SK-N-SH (cell line): ENCODE measurements at regions not wholly inside any gene's neighbourhood (a gene's known extent, or its start where the extent isn't known, plus 50 kb on each side); places are given as distances from the start of the nearest gene placed in this dataset.

Source experiments
- CTCF ChIA-PET: fragments of 300-600, 350-600 bp; formaldehyde crosslinking; extraction: SDS; loops from one replicate; lab custom pipeline; 2021; lab: Yijun Ruan, JAX
- POLR2A ChIA-PET: fragments of 350-600 bp; sonication (Branson Sonifier 250); formaldehyde crosslinking; extraction: SDS; loops from one replicate; lab custom pipeline; 2020; ENCODE audit warnings: antibody characterized with exemption, inconsistent platforms; lab: Yijun Ruan, JAX
- DNase-seq: peaks from one replicate; pipeline ENCODE4 v3.0.0; 2012
- H2AFZ ChIP-seq: fragments of 200-600 bp; sonication (generic); 2 replicates; pipeline ENCODE4 v1.8.1; 2016; ENCODE audit warnings: antibody characterized with exemption, mild to moderate bottlenecking, low read depth
- H3F3A ChIP-seq: fragments of 200-600 bp; sonication (generic); replicated peaks from 2 replicates; pipeline ENCODE3; 2016; ENCODE audit warnings: antibody characterized with exemption, mild to moderate bottlenecking; ENCODE audit not compliant: insufficient read depth
- H3K27ac ChIP-seq, 2 experiments: fragments of 200-500 bp in 1 of 2; fragments of 200-600 bp in 1 of 2; sonication (Bioruptor generic) in 1 of 2; sonication (generic), shearing (Covaris generic) in 1 of 2; 2 replicates each; pipeline versions ENCODE4 v1.5.1 to v1.6.1; 2014 to 2016; ENCODE audit warnings: low read depth in 2 of 2, inconsistent platforms in 1 of 2, low read length in 1 of 2, mild to moderate bottlenecking in 1 of 2, mixed read lengths in 1 of 2
- H3K27me3 ChIP-seq: fragments of 200-600 bp; sonication (generic), shearing (Covaris generic); 2 replicates; pipeline ENCODE4 v1.6.1; 2016; ENCODE audit warnings: mixed run types; ENCODE audit not compliant: insufficient read depth
- H3K36me3 ChIP-seq, 2 experiments: fragments of 200-500 bp in 1 of 2; fragments of 200-600 bp in 1 of 2; sonication (Bioruptor generic) in 1 of 2; sonication (generic) in 1 of 2; replicated peaks in 1 of 2; 2 replicates each; pipeline versions ENCODE3 to v1.5.1; 2014 to 2016; ENCODE audit warnings: low read length in 1 of 2, mild to moderate bottlenecking in 1 of 2; ENCODE audit not compliant: insufficient read depth in 2 of 2, control insufficient read depth in 1 of 2
- H3K4me1 ChIP-seq, 2 experiments: fragments of 200-500 bp in 1 of 2; fragments of 200-600 bp in 1 of 2; sonication (Bioruptor generic) in 1 of 2; sonication (generic), shearing (Covaris generic) in 1 of 2; 2 replicates each; pipeline versions ENCODE4 v1.5.1 to v1.6.1; 2014 to 2016; ENCODE audit warnings: low read depth in 1 of 2, low read length in 1 of 2, mixed run types in 1 of 2; ENCODE audit not compliant: insufficient read depth in 2 of 2, control insufficient read depth in 1 of 2
- H3K4me2 ChIP-seq: fragments of 200-600 bp; sonication (generic), shearing (Covaris generic); 2 replicates; pipeline ENCODE4 v1.6.1; 2017; ENCODE audit warnings: mixed run types
- H3K4me3 ChIP-seq, 2 experiments: fragments of 200-500 bp in 1 of 2; fragments of 200-600 bp in 1 of 2; sonication (Bioruptor generic) in 1 of 2; sonication (generic), shearing (Covaris generic) in 1 of 2; 2 replicates each; pipeline versions ENCODE4 v1.5.1 to v1.8.1; 2014 to 2016; ENCODE audit warnings: low read depth in 2 of 2, inconsistent platforms in 1 of 2, low read length in 1 of 2, mild to moderate bottlenecking in 1 of 2, mixed read lengths in 1 of 2, moderate library complexity in 1 of 2
- H3K79me2 ChIP-seq: fragments of 200-600 bp; sonication (generic); 2 replicates; pipeline ENCODE4 v1.8.1; 2017; ENCODE audit warnings: mild to moderate bottlenecking; ENCODE audit not compliant: insufficient read depth
- H3K9ac ChIP-seq: fragments of 200-600 bp; sonication (generic); 2 replicates; pipeline ENCODE4 v1.6.1; 2017; ENCODE audit warnings: mixed run types
- H3K9me2 ChIP-seq: fragments of 200-600 bp; sonication (generic); 2 replicates; pipeline ENCODE4 v1.6.1; 2017; ENCODE audit warnings: mixed run types
- H3K9me3 ChIP-seq: fragments of 200-600 bp; sonication (generic); 2 replicates; pipeline ENCODE4 v1.6.1; 2017; ENCODE audit warnings: mixed run types, mild to moderate bottlenecking, moderate library complexity
- H4K20me1 ChIP-seq: fragments of 200-600 bp; sonication (generic); 2 replicates; pipeline ENCODE4 v1.6.1; 2017; ENCODE audit warnings: mild to moderate bottlenecking, mixed run types; ENCODE audit not compliant: insufficient read depth
- ELF1 ChIP-seq: IDR thresholded peaks from 2 replicates; pipeline ENCODE4 v1.4.0; 2012
- EP300 ChIP-seq, 2 experiments: IDR thresholded peaks; 2 replicates each; pipeline versions ENCODE4 v1.4.0 to v1.6.1; 2012; ENCODE audit warnings: borderline replicate concordance in 1 of 2, low read depth in 1 of 2, low read length in 1 of 2
- EZH2phosphoT487 ChIP-seq: fragments of 200-600 bp; sonication (generic); IDR thresholded peaks from 2 replicates; pipeline ENCODE4 v1.6.1; 2017; ENCODE audit warnings: low read depth, mixed run types, mild to moderate bottlenecking, antibody characterized with exemption, moderate library complexity, borderline replicate concordance
- FOXJ3 ChIP-seq: sonication (generic); formaldehyde crosslinking; IDR thresholded peaks from 2 replicates; pipeline ENCODE4 v1.5.1; 2020; ENCODE audit warnings: mild to moderate bottlenecking, missing genetic modification reagents
- GABPA ChIP-seq: IDR thresholded peaks from 2 replicates; pipeline ENCODE4 v1.4.0; 2012; ENCODE audit warnings: low read depth, mild to moderate bottlenecking
- GATA2 ChIP-seq: sonication (generic); formaldehyde crosslinking; IDR thresholded peaks from 2 replicates; pipeline ENCODE4 v1.5.0; 2020; ENCODE audit warnings: mild to moderate bottlenecking, missing genetic modification reagents
- RFX5 ChIP-seq: IDR thresholded peaks from 2 replicates; pipeline ENCODE4 v1.6.1; 2012; ENCODE audit warnings: mild to moderate bottlenecking, improper control_type of control experiment, low read length
- SMC3 ChIP-seq: IDR thresholded peaks from 2 replicates; pipeline ENCODE4 v1.6.1; 2012; ENCODE audit warnings: low read depth, low read length, improper control_type of control experiment
- USF2 ChIP-seq: fragments of 150-350 bp; IDR thresholded peaks from 2 replicates; pipeline ENCODE4 v1.6.1; 2017; ENCODE audit warnings: antibody characterized with exemption, low read length, low read depth, borderline replicate concordance
- YY1 ChIP-seq: IDR thresholded peaks from 2 replicates; pipeline ENCODE4 v1.4.0; 2012; ENCODE audit warnings: low read depth, mild to moderate bottlenecking
- WGBS: methylation state at CpG from one replicate; pipeline ENCODE4 v1.1.6; 2017; ENCODE audit warnings: low lambda C conversion rate; 5-methylcytosine and 5-hydroxymethylcytosine counted together
- TF ChIP-seq, protein P1 (sequence below): fragments of 150-350 bp; IDR thresholded peaks from 2 replicates; pipeline ENCODE4 v1.6.1; 2016; ENCODE audit warnings: mild to moderate bottlenecking, low read depth, low read length
- TF ChIP-seq, protein P2 (sequence below): IDR thresholded peaks from 2 replicates; pipeline ENCODE4 v1.6.1; 2012; ENCODE audit warnings: mild to moderate bottlenecking, low read depth, low read length, moderate library complexity
- TF ChIP-seq, protein P3 (sequence below): IDR thresholded peaks from 2 replicates; pipeline ENCODE4; 2012

GRCh38 chr5:141760753-141761152 lies 78.7 kb upstream of the ARAP3 start:
- H3K36me3 ChIP-seq, result no peaks in the 10 kb centered on the region
- no peak overlapping the region for H2AFZ ChIP-seq
- DNase-seq, result no peak
- H3K4me2 ChIP-seq, result no peak overlapping the region
- H3K4me3 ChIP-seq, result no peak overlapping the region
- peaks cover 9% of the 10 kb centered on the region for H3K27me3 ChIP-seq
- H3K27ac ChIP-seq, result no peak overlapping the region
- TF ChIP-seq, protein P1, sequence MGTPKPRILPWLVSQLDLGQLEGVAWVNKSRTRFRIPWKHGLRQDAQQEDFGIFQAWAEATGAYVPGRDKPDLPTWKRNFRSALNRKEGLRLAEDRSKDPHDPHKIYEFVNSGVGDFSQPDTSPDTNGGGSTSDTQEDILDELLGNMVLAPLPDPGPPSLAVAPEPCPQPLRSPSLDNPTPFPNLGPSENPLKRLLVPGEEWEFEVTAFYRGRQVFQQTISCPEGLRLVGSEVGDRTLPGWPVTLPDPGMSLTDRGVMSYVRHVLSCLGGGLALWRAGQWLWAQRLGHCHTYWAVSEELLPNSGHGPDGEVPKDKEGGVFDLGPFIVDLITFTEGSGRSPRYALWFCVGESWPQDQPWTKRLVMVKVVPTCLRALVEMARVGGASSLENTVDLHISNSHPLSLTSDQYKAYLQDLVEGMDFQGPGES, result no peak
- TF ChIP-seq RFX5, result no peak
- no peak for TF ChIP-seq GABPA
- no peak for TF ChIP-seq FOXJ3 (CRISPR knock-in tag)
- TF ChIP-seq EZH2phosphoT487, result no peak
- TF ChIP-seq, protein P2, sequence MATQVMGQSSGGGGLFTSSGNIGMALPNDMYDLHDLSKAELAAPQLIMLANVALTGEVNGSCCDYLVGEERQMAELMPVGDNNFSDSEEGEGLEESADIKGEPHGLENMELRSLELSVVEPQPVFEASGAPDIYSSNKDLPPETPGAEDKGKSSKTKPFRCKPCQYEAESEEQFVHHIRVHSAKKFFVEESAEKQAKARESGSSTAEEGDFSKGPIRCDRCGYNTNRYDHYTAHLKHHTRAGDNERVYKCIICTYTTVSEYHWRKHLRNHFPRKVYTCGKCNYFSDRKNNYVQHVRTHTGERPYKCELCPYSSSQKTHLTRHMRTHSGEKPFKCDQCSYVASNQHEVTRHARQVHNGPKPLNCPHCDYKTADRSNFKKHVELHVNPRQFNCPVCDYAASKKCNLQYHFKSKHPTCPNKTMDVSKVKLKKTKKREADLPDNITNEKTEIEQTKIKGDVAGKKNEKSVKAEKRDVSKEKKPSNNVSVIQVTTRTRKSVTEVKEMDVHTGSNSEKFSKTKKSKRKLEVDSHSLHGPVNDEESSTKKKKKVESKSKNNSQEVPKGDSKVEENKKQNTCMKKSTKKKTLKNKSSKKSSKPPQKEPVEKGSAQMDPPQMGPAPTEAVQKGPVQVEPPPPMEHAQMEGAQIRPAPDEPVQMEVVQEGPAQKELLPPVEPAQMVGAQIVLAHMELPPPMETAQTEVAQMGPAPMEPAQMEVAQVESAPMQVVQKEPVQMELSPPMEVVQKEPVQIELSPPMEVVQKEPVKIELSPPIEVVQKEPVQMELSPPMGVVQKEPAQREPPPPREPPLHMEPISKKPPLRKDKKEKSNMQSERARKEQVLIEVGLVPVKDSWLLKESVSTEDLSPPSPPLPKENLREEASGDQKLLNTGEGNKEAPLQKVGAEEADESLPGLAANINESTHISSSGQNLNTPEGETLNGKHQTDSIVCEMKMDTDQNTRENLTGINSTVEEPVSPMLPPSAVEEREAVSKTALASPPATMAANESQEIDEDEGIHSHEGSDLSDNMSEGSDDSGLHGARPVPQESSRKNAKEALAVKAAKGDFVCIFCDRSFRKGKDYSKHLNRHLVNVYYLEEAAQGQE, result no peak
- TF ChIP-seq EP300 (IDR thresholded peaks at IDR 0.05; ENCODE audit: borderline replicate concordance in 1 of 2, low read depth in 1 of 2, low read length in 1 of 2), result no peak
- TF ChIP-seq USF2, result no peak
- no peak for TF ChIP-seq SMC3
- TF ChIP-seq, protein P3, sequence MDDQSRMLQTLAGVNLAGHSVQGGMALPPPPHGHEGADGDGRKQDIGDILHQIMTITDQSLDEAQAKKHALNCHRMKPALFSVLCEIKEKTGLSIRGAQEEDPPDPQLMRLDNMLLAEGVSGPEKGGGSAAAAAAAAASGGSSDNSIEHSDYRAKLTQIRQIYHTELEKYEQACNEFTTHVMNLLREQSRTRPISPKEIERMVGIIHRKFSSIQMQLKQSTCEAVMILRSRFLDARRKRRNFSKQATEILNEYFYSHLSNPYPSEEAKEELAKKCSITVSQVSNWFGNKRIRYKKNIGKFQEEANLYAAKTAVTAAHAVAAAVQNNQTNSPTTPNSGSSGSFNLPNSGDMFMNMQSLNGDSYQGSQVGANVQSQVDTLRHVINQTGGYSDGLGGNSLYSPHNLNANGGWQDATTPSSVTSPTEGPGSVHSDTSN, result no peak
- no peak for TF ChIP-seq ELF1
- no peak for TF ChIP-seq YY1
- TF ChIP-seq GATA2 (CRISPR knock-in tag), result no peak
- H3K4me1 ChIP-seq, result peaks cover 0 to 21% of the 10 kb centered on the region in 2 experiments; a peak in 1 of 4 replicates
- CTCF ChIA-PET, result interaction anchor here (1.0 to 4.2 kb wide), 3 partner anchors 10 to 122 kb away, joined by 3 to 17 read pairs (median 4); partner anchors contain the start of gene PCDH1
- no peaks in the 10 kb centered on the region for H3K9me2 ChIP-seq
- POLR2A ChIA-PET, result no interaction called here
- H3K9ac ChIP-seq, result no peak overlapping the region
- no peaks in the 10 kb centered on the region for H3K9me3 ChIP-seq
- WGBS, result 69% methylated on average over 9 of the region's 10 CpGs
- no peaks in the 10 kb centered on the region for H4K20me1 ChIP-seq
- no peaks in the 10 kb centered on the region for H3K79me2 ChIP-seq
- no peaks in the 10 kb centered on the region for H3F3A ChIP-seq
